GM19324 (cell line): ENCODE measurements at regions not wholly inside any gene's neighbourhood (a gene's known extent, or its start where the extent isn't known, plus 50 kb on each side); places are given as distances from the start of the nearest gene placed in this dataset.

ENCODE experiments used
- ATAC-seq: cut with Tn5 transposase; IDR thresholded peaks from one replicate; pipeline ENCODE4 v1.9.1; 2021; ENCODE audit warnings: mild to moderate bottlenecking, moderate library complexity; ENCODE audit not compliant: unreplicated experiment, low FRiP score

- ATAC-seq, result no peak
Observed at GRCh38 chr6:98485593-98485992, 348.8 kb upstream of the POU3F2 start.

- ATAC-seq, result no peak
Observed at GRCh38 chr6:98486057-98486456, 348.3 kb upstream of the POU3F2 start.

GRCh38 chr6:98487612-98488011 lies 346.8 kb upstream of the POU3F2 start:
- ATAC-seq, result no peak

- no peak for ATAC-seq
Observed at GRCh38 chr6:98498144-98498775, 336.1 kb upstream of the POU3F2 start.

- ATAC-seq, result no peak
Observed at GRCh38 chr6:98498866-98499265, 335.5 kb upstream of the POU3F2 start.

GRCh38 chr6:98514073-98514720 lies 320.2 kb upstream of the POU3F2 start:
- peak; percentile 55 for ATAC-seq

GRCh38 chr6:98514796-98515195 lies 319.6 kb upstream of the POU3F2 start:
- no peak for ATAC-seq

GRCh38 chr6:98516206-98516605 lies 318.2 kb upstream of the POU3F2 start:
- no peak for ATAC-seq

GRCh38 chr6:98516866-98517265 lies 317.5 kb upstream of the POU3F2 start:
- ATAC-seq, result no peak

- no peak for ATAC-seq
Observed at GRCh38 chr6:98525860-98526259, 308.5 kb upstream of the POU3F2 start.

GRCh38 chr6:98526465-98526864 lies 307.9 kb upstream of the POU3F2 start:
- ATAC-seq, result no peak

GRCh38 chr6:98529364-98529763 lies 305.0 kb upstream of the POU3F2 start:
- ATAC-seq, result no peak

- ATAC-seq, result no peak
Observed at GRCh38 chr6:98530732-98531131, 303.6 kb upstream of the POU3F2 start.

- no peak for ATAC-seq
Observed at GRCh38 chr6:98532004-98532403, 302.4 kb upstream of the POU3F2 start.

- ATAC-seq, result no peak
Observed at GRCh38 chr6:98539741-98540140, 294.6 kb upstream of the POU3F2 start.

- ATAC-seq, result no peak
Observed at GRCh38 chr6:98546376-98546775, 288.0 kb upstream of the POU3F2 start.

GRCh38 chr6:98547151-98547550 lies 287.2 kb upstream of the POU3F2 start:
- no peak for ATAC-seq

- no peak for ATAC-seq
Observed at GRCh38 chr6:98547634-98548033, 286.7 kb upstream of the POU3F2 start.

GRCh38 chr6:98548301-98548700 lies 286.1 kb upstream of the POU3F2 start:
- ATAC-seq, result no peak

GRCh38 chr6:98560418-98560817 lies 274.0 kb upstream of the POU3F2 start:
- ATAC-seq, result no peak

- no peak for ATAC-seq
Observed at GRCh38 chr6:98560841-98561240, 273.5 kb upstream of the POU3F2 start.

- no peak for ATAC-seq
Observed at GRCh38 chr6:98566126-98566525, 268.2 kb upstream of the POU3F2 start.
